ENCODE measurements at regions not wholly inside any gene's neighbourhood (a gene's known extent, or its start where the extent isn't known, plus 50 kb on each side); places are given as distances from the start of the nearest gene placed in this dataset.

DNA sequence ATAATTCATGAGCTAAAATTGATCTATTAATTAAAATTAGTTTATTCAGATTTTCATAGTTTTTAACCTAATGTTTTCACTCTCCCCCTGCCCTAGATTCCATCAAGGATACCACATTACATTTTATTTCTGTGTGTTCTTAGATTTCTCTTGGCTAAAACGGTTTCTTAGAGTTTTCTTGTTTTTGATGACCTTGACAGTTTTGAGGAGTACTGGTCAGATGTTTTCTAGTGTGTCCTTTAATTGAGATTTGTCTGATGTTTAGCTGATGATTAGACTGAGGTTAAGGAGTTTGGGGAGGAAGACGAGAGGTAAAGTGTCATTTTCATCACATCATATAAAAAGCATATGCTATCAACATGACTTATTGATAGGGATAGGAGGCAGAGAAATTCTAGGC lies 475.9 kb downstream of the SQOR start:
- no peak overlapping the region for H3K27ac Mint-ChIP-seq
- Histone ChIP-seq H3K9ac (ENCODE audit: low read length) (no peak overlapping the region), H3K79me2 (ENCODE audit: control insufficient read depth, insufficient read depth, low read length) (no peaks in the 10 kb centered on the region), H4K20me1 (ENCODE audit: control insufficient read depth, insufficient read depth, low read length, poor library complexity, severe bottlenecking) (no peaks in the 10 kb centered on the region), H2AFZ (ENCODE audit: insufficient read depth, low read depth, low read length, poor library complexity, severe bottlenecking) (no peak overlapping the region), H3K27me3 (replicated peaks in 1 of 4; ENCODE audit: control extremely low read depth in 1 of 4, control insufficient read depth in 3 of 4, insufficient read depth in 4 of 4, low read length in 3 of 4) (no peaks in the 10 kb centered on the region), H3K9me3 (ENCODE audit: control extremely low read depth in 1 of 3, control insufficient read depth in 2 of 3, insufficient read depth in 1 of 3, low read length in 2 of 3) (peaks cover 2 to 9% (median 5%) of the 10 kb centered on the region in 3 donors), H3K4me3 (ENCODE audit: control extremely low read depth in 1 of 5, extremely low read depth in 1 of 5, insufficient read depth in 1 of 5, low read depth in 2 of 5, low read length in 4 of 5) (no peak overlapping the region), H3K27ac (ENCODE audit: low read length in 2 of 2) (no peak overlapping the region), H3K4me1 (ENCODE audit: control insufficient read depth in 2 of 2, insufficient read depth in 2 of 2, low read length in 2 of 2) (no peaks in the 10 kb centered on the region), H3K4me2 (replicated peaks; ENCODE audit: low read depth, low read length, poor library complexity, severe bottlenecking) (no peak overlapping the region), H3K36me3 (replicated peaks in 1 of 2; ENCODE audit: control extremely low read depth in 1 of 2, control insufficient read depth in 1 of 2, extremely low read depth in 1 of 2, insufficient read depth in 2 of 2, low read length in 1 of 2) (no peaks in the 10 kb centered on the region)
- DNase-seq (no peak), ATAC-seq (ENCODE audit: low read depth) (no peak)
- peaks cover 5% of the 10 kb centered on the region for H3K9me3 Mint-ChIP-seq (ENCODE audit: insufficient read depth)
- H3K4me1 Mint-ChIP-seq: no peaks in the 10 kb centered on the region
- no CpG with 5 or more reads among the region's 2 CpGs for WGBS (ENCODE audit: insufficient coverage)
- CTCF ChIA-PET: no interaction called here
- no peak overlapping the region for H3K4me3 Mint-ChIP-seq
- intact Hi-C loops (cut with micrococcal nuclease): no loop called here
- TF ChIP-seq EZH2 (IDR thresholded peaks at IDR 0.05; ENCODE audit: borderline replicate concordance, insufficient read depth, low read depth, low read length, poor library complexity, severe bottlenecking): no peak
- TF ChIP-seq, protein P1, sequence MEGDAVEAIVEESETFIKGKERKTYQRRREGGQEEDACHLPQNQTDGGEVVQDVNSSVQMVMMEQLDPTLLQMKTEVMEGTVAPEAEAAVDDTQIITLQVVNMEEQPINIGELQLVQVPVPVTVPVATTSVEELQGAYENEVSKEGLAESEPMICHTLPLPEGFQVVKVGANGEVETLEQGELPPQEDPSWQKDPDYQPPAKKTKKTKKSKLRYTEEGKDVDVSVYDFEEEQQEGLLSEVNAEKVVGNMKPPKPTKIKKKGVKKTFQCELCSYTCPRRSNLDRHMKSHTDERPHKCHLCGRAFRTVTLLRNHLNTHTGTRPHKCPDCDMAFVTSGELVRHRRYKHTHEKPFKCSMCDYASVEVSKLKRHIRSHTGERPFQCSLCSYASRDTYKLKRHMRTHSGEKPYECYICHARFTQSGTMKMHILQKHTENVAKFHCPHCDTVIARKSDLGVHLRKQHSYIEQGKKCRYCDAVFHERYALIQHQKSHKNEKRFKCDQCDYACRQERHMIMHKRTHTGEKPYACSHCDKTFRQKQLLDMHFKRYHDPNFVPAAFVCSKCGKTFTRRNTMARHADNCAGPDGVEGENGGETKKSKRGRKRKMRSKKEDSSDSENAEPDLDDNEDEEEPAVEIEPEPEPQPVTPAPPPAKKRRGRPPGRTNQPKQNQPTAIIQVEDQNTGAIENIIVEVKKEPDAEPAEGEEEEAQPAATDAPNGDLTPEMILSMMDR (IDR thresholded peaks at IDR 0.05): no peak
- no peaks in the 10 kb centered on the region for H3K27me3 Mint-ChIP-seq
- POLR2A ChIA-PET: no interaction called here

DNA sequence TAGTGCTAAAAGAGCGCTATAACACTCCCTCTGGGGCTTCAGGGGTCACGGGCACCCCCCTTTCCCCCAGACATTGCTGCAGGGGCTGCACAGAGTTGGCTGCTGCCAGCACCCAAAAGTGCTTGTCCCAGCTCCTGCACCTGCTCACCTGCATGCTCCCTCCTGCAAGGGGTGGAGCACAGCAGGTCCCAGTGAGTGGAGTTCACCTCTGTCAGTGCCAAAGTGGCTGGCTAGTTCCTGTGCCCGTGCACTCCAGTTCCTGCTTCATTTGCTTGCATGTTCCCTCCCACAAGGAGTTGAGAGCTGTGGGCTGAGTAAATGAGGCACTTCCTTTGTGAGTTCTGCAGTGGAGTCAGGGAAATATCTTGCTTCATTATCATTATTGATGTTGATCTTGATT lies 476.9 kb downstream of the SQOR start:
- no peak overlapping the region for H3K4me3 Mint-ChIP-seq
- ATAC-seq (ENCODE audit: low read depth): no peak
- Histone ChIP-seq H3K4me2 (replicated peaks; ENCODE audit: low read depth, low read length, poor library complexity, severe bottlenecking) (no peak overlapping the region), H2AFZ (ENCODE audit: insufficient read depth, low read depth, low read length, poor library complexity, severe bottlenecking) (no peak overlapping the region), H3K4me3 (ENCODE audit: control extremely low read depth in 1 of 5, extremely low read depth in 1 of 5, insufficient read depth in 1 of 5, low read depth in 2 of 5, low read length in 4 of 5) (no peak overlapping the region), H3K9me3 (ENCODE audit: control extremely low read depth in 1 of 3, control insufficient read depth in 2 of 3, insufficient read depth in 1 of 3, low read length in 2 of 3) (peaks cover 2 to 9% (median 5%) of the 10 kb centered on the region in 3 donors), H3K79me2 (ENCODE audit: control insufficient read depth, insufficient read depth, low read length) (no peaks in the 10 kb centered on the region), H3K36me3 (replicated peaks in 1 of 2; ENCODE audit: control extremely low read depth in 1 of 2, control insufficient read depth in 1 of 2, extremely low read depth in 1 of 2, insufficient read depth in 2 of 2, low read length in 1 of 2) (no peaks in the 10 kb centered on the region), H3K4me1 (ENCODE audit: control insufficient read depth in 2 of 2, insufficient read depth in 2 of 2, low read length in 2 of 2) (no peaks in the 10 kb centered on the region), H4K20me1 (ENCODE audit: control insufficient read depth, insufficient read depth, low read length, poor library complexity, severe bottlenecking) (no peaks in the 10 kb centered on the region), H3K27me3 (replicated peaks in 1 of 4; ENCODE audit: control extremely low read depth in 1 of 4, control insufficient read depth in 3 of 4, insufficient read depth in 4 of 4, low read length in 3 of 4) (no peaks in the 10 kb centered on the region), H3K27ac (ENCODE audit: low read length in 2 of 2) (no peak overlapping the region), H3K9ac (ENCODE audit: low read length) (no peak overlapping the region)
- no peak for DNase-seq
- 75% methylated on average over 3 of the region's 3 CpGs for WGBS (ENCODE audit: insufficient coverage)
- intact Hi-C loops (cut with micrococcal nuclease): no loop called here
- H3K27ac Mint-ChIP-seq: no peak overlapping the region
- ChIA-PET POLR2A (no interaction called here), CTCF (no interaction called here)
- no peaks in the 10 kb centered on the region for H3K27me3 Mint-ChIP-seq
- peaks cover 5% of the 10 kb centered on the region for H3K9me3 Mint-ChIP-seq (ENCODE audit: insufficient read depth)
- H3K4me1 Mint-ChIP-seq: no peaks in the 10 kb centered on the region
- TF ChIP-seq EZH2 (IDR thresholded peaks at IDR 0.05; ENCODE audit: borderline replicate concordance, insufficient read depth, low read depth, low read length, poor library complexity, severe bottlenecking): no peak
- TF ChIP-seq, protein P1 (IDR thresholded peaks at IDR 0.05): no peak

All from B cell (primary cell).